ENCODE measurements at regions not wholly inside any gene's neighbourhood (a gene's known extent, or its start where the extent isn't known, plus 50 kb on each side); places are given as distances from the start of the nearest gene placed in this dataset.
"Not testable (repeated sequence)": the region's sequence is repeated elsewhere in the genome, so short reads cannot be mapped to it uniquely, and the experiment has no call there.

GRCh38 chr16:10232757-10233156 lies 50.5 kb upstream of the GRIN2A start:
- DNase-seq = no peak

- DNase-seq = no peak
These were observed 57.4 kb upstream of the GRIN2A start for GRCh38 chr16:10239640-10240039.

DNA sequence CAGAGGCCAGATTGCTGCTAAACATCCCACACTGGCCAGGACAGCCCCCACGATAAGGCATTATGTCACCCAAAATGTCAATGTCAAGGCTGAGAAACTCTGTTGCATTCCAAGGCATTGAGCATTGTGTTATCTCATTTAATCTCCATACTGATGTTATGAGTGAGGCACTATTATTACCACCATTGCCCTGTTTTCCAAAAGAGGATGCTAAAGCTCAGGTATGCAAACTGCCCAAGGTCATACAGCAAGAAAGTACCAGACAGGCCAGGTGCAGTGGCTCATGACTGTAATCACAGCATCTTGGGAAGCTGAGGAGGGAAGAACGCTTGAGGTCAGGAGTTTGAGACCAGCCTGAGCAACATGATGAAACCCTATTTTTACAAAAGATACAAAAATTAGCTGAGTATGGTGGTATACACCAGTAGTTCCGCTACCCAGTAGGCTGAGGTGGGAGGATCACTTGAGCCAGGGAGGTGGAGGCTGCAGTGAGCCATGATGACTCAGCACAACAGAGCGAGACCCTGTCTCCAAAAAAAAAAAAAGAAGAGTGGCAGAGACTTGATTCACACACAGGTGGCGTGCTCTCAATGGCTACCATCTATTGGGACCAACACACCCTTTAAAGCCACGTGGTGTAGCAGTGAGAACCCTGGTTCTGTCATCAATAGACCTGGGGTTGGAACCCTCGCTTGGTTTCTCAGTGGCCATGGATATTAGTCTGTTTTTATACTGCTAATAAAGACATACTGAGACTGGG lies 58.8 kb upstream of the GRIN2A start:
- DNase-seq = no peak

DNA sequence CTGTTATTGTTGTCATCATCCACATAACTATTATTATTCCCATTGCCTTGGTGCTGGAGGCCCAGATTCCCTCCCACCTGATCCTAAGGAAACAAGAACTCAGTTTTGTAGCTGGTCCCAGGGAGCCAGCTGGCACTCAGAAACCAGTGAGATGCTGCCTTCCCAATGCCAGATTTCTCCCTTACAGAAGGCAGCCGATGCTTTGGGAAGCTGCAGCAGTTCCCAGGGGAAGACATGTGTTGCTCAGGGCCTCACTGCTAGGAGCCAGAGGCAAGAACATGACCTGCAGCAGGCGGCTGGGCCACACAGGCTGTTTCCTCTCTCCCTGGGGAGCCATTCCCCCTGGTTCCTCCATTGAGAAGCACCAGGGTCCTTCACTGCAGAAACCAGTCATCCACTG lies 59.9 kb upstream of the GRIN2A start:
- DNase-seq = no peak

DNA sequence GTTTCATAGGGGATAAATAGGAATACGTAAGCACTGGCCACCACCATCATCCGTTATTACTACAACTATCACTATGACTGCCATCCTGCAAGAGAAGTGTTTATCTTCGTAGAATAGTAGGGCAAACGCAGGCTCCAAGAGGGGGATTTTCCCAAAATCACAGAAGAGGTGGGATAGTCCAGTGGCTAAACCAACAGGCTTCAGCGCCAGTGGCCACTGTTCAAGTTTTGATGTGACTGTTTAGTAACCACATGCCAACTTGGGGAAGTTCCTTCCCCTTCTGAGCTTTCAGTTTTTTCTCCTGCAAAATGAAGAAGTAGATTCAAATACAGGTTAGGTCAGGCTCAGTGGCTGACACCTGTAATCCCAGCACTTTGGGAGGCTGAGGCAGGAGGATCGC lies 60.7 kb upstream of the GRIN2A start:
- DNase-seq = no peak

DNA sequence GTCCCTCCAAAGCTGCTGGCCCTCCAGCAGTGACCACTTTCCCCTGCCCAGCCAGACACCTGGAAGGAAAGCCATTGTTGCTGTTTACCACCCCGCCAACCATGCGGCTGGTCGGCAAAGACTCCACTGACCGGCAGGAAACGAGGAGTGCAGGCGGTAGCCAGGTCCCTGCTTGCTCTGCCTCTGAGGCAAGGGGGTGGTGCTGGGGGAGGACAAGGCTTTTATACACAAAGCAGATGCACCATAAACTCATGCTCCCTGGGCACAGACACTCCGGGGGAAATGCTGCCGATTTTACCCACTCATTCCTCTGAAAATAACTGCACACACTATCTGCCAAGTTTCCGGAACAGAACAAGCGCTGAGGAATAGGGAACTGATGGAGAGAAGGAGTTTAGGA lies 62.8 kb upstream of the GRIN2A start:
- no peak for DNase-seq

DNA sequence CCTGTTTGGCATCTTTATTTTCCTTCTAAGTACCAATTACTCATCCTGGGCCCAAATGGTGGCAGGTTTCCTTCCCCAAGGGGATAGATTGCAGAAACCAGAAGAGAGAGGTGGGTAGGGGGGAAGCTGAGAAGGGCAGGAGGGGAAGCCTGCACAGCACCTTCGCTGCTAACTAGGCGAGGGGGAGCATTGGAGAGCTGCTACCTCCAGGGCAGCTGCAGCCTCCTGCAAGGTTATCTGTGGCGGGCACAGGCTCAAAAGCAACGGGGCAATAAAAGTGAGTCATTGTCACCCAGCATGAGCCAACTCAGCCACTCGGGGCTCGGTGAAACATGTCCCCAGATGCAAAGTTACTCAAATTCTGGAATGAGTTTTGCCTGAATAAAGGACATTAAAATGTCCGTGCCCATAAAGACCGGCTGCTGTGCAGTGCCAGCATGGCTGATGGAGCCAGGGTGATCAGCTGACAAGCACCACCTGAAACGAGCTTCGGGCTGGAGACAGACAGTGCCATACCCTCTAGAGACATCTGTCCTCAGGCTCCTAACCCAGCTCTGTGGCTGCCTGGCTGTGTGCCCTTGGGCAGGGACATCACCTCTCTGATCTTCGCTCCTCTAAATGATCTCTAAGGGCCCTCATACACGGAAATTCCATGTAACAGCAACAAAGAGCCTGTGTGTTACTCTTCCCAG lies 68.1 kb upstream of the GRIN2A start:
- no peak for DNase-seq

- DNase-seq = no peak
These were observed 69.9 kb upstream of the GRIN2A start for GRCh38 chr16:10252155-10252554.

DNA sequence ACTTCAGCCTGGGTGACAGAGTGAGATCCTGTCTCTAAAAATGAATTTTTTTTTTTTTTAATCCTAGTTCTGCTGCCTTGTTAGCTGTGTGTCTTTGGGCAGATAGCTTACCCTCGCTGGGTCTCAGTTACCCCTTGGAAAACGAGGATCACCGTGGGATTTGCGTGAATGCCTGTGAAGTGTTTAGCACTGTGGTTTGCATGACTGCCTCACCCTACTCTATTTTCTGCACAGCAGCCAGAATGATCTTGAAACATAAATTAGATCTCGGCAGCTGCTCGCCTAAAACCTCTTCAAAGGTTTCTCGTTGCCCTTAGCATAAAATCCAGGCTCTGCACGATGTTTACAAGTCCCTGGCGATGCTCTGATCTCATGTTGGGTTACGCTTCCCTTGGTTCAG lies 71.2 kb upstream of the GRIN2A start:
- DNase-seq = no peak

- DNase-seq = no peak
These were observed 73.5 kb upstream of the GRIN2A start for GRCh38 chr16:10255728-10256127.

DNA sequence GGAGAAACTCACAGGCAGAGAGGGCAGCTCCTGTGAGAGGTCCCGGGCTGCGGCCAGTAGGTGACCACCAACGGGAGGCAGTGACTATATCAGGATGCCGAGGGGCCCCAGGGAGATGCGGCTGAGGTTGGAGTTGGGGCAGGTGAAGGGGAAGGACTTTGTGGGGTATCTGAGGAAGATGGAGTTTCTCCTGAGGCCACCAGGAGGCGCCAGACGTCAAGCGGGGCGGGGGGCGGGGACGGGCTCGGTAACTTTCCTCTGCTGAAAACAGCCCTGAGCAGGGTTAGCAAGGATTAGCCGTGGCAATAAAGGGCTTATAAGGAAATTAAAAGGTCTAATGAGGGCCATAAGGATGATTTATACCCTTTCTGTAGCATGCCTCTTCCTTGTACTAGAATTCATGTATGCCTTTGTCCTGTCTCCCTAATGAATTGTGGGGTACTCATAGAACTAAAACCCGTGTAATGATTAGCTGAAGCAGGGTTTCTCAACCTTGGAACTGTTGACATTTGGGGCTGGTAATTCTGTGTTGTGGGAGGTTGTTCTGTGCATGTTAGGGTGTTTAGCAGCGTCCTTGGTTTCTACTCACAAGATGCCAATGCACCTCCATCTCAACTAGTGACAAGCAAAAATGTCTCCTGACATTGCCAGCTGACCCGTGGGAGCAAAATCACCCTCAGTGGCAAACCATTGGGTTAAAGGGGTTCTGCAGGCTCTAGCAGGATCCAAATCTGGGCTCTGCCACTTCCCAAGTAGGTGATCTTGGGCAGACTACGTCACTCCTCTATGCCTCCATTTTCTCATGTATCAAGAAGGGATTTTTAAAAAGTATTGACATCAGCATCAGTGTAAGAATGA lies 74.8 kb upstream of the GRIN2A start:
- DNase-seq = peak; percentile 1 to 19

GRCh38 chr16:10257642-10258251 lies 75.5 kb upstream of the GRIN2A start:
- DNase-seq = not testable (repeated sequence)

DNA sequence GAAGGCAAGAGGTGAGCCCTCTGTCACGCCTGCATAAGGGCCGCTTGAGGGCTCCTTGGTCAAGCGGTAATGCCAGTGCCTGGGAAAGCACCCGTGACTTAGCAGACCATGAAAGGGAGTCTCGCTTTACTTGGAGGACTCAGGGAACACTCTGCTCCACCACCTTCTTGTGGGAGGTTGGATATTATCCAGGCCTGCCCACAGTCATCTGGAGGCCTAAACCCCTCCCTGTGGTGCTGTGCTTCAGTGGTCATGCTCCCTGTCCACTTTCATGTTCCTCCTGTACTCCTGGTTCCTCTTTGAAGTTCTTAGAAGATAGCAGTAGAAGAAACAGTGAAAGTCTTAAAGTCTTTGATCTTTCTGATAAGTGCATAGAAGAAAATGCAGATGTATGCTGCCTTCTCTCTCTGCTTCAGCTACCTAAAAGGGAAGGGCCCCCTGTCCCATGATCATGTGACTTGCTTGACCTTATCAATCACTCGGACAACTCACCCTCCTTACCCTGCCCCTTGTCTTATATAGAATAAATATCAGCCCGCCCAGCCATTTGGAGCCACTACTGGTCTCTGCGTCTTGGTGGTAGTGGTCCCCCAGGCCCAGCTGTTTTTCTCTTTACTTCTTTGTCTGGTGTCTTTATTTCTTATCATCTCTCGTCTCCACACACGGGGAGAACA lies 76.8 kb upstream of the GRIN2A start:
- DNase-seq = not testable (repeated sequence)

DNA sequence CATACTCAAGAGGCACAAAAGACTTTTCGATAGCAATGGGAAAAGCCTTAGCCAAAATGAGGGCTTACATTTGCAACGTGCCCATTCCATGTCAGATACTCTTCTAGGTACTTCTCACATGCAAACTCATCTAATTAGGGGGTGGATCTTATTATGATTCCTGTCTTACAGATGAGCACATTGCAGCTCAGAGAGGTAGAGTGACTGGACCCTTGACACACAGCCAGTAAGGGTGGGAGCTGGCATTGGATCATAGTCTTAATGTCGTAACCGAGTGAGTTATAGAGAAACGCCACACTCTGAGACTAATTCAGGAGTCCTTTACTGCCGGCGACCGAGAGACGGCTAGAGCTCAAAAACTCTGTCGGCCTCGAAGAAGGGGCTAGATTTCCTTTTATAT lies 78.8 kb upstream of the GRIN2A start:
- no peak for DNase-seq

DNA sequence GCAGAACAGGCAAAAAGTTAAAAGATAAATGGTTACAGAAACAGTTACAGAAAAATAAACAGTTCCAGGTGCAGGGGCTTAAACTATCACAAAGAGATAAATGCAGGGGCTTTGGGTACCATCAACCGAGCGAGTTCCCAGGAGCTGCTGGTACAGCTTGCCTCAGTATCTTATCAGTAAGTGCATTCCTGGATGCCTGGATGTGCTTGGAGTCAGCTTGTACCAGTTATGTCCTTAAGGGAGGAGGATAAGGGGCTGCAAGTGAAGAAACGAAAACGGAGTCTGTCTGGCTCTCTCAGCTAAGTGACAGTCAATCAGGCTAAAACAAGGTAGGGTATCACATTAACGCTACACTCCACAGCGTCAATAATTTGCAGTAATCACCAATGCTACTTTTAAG lies 79.3 kb upstream of the GRIN2A start:
- DNase-seq = not testable (repeated sequence)

GRCh38 chr16:10262377-10263132 lies 80.3 kb upstream of the GRIN2A start:
- DNase-seq = no peak

DNA sequence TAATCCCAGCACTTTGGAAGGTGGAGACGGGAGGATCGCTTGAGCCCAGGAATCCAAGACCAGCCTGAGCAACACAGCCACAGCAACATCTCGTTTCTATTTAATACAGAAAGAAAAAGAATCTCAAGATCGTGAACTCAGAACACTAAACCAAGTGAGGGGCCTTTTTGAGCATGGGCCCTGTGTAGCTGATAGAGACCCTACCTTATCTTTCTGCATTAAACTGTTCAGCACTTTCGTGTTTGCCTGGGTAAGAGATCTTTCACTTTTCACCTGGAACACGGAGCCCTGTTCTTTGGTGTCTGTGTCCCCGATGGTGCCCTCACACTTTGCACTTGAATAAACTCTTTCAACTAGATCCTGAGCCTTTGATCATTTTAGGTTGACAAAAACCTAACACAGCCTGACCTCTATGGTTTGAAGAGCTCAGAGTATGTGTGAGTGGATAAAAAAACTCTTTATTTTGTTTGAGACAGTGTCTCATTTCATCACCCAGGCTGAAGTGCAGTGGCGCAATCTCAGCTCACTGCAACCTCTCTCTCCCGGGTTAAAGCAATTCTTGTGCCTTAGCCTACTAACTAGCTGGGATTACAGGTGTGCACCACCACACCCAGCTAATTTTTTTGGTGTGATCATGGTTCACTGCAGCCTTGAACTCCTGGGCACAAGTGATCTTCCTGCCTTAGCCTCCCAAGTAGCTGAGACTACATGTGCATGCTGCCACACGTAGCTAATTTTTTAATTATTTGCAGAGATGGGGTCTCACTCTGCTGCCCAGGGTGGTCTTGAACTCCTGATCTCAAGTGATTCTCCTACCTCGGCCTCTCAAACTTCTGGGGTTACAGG lies 83.8 kb upstream of the GRIN2A start:
- no peak for DNase-seq

GRCh38 chr16:10266809-10267208 lies 84.6 kb upstream of the GRIN2A start:
- no peak for DNase-seq

- DNase-seq = no peak
These were observed 87.4 kb upstream of the GRIN2A start for GRCh38 chr16:10269632-10270031.

GRCh38 chr16:10272250-10272854 lies 90.1 kb upstream of the GRIN2A start:
- not testable (repeated sequence) for DNase-seq

Measured in AML-193 (cell line).